B cell (primary cell): ENCODE measurements at regions not wholly inside any gene's neighbourhood (a gene's known extent, or its start where the extent isn't known, plus 50 kb on each side); places are given as distances from the start of the nearest gene placed in this dataset.

Source experiments
- ATAC-seq: fragments of 200-7000 bp; cut with Tn5 transposase; one replicate; pipeline ENCODE4 v1.10.0; 2021; ENCODE audit warnings: low read depth, mild to moderate bottlenecking, moderate number of reproducible peaks, moderate library complexity
- CTCF ChIA-PET: fragments of 350-600 bp; sonication (Branson Sonifier 250); formaldehyde crosslinking; loops from one replicate; lab custom pipeline; 2021; ENCODE audit warnings: antibody characterized with exemption, inconsistent platforms; lab: Charles Lee
- POLR2A ChIA-PET: fragments of 350-600 bp; sonication (Branson Sonifier 250); formaldehyde crosslinking; loops from one replicate; lab custom pipeline; 2021; ENCODE audit warnings: antibody characterized with exemption; lab: Charles Lee
- DNase-seq: peaks from one replicate; pipeline ENCODE4 v3.0.0; 2013
- H2AFZ ChIP-seq: 2 replicates; pipeline ENCODE4 v1.6.1; 2012; ENCODE audit warnings: mild to moderate bottlenecking, low read depth, low read length; ENCODE audit not compliant: insufficient read depth, poor library complexity, severe bottlenecking
- H3K27ac ChIP-seq, 2 donors: 1 replicate in 1 of 2; 2 replicates in 1 of 2; pipeline ENCODE4 v1.5.1; 2012 to 2013; ENCODE audit warnings: low read length in 2 of 2, mild to moderate bottlenecking in 2 of 2, moderate library complexity in 1 of 2
- H3K27me3 ChIP-seq, 4 experiments: fragments of 200-600 bp in 1 of 4; sonication (generic) in 1 of 4; replicated peaks in 1 of 4; 1 replicate in 2 of 4; 2 replicates in 2 of 4; pipeline versions ENCODE4 v1.6.1 to v1.7.0; 2013 to 2016; ENCODE audit warnings: low read length in 3 of 4, mild to moderate bottlenecking in 2 of 4, mixed read lengths in 1 of 4, moderate library complexity in 1 of 4; ENCODE audit not compliant: insufficient read depth in 4 of 4, control insufficient read depth in 3 of 4; ENCODE audit errors: control extremely low read depth in 1 of 4
- H3K36me3 ChIP-seq, 2 experiments: replicated peaks in 1 of 2; 1 replicate in 1 of 2; 2 replicates in 1 of 2; pipeline versions ENCODE4 v1.6.1 to v1.7.1; 2013; ENCODE audit warnings: low read length in 1 of 2; ENCODE audit not compliant: insufficient read depth in 2 of 2, control insufficient read depth in 1 of 2; ENCODE audit errors: control extremely low read depth in 1 of 2, extremely low read depth in 1 of 2
- H3K4me1 ChIP-seq, 2 donors: fragments of 200-600 bp in 1 of 2; sonication (generic) in 1 of 2; 1 replicate in 1 of 2; 2 replicates in 1 of 2; pipeline versions ENCODE4 v1.5.1 to v1.6.1; 2013 to 2017; ENCODE audit warnings: low read length in 2 of 2; ENCODE audit not compliant: control insufficient read depth in 2 of 2, insufficient read depth in 2 of 2
- H3K4me2 ChIP-seq: replicated peaks from 2 replicates; pipeline ENCODE3; 2012; ENCODE audit warnings: mild to moderate bottlenecking, low read depth, low read length; ENCODE audit not compliant: poor library complexity, severe bottlenecking
- H3K4me3 ChIP-seq, 5 experiments: fragments of 200-600 bp in 1 of 5; sonication (generic) in 1 of 5; 1 replicate in 3 of 5; 2 replicates in 2 of 5; pipeline versions ENCODE4 v1.5.1 to v1.7.0; 2011 to 2016; ENCODE audit warnings: low read length in 4 of 5, mild to moderate bottlenecking in 4 of 5, low read depth in 2 of 5, control low read depth in 1 of 5, moderate library complexity in 1 of 5; ENCODE audit not compliant: insufficient read depth in 1 of 5; ENCODE audit errors: control extremely low read depth in 1 of 5, extremely low read depth in 1 of 5
- H3K79me2 ChIP-seq: fragments of 200-600 bp; sonication (generic); one replicate; pipeline ENCODE4 v1.6.0; 2016; ENCODE audit warnings: low read length; ENCODE audit not compliant: control insufficient read depth, insufficient read depth
- H3K9ac ChIP-seq: fragments of 200-600 bp; sonication (generic); 2 replicates; pipeline ENCODE4 v1.6.1; 2017; ENCODE audit warnings: mild to moderate bottlenecking, low read length, moderate library complexity
- H3K9me3 ChIP-seq, 3 donors: one replicate each; pipeline versions ENCODE4 v1.6.1 to v1.7.1; 2013; ENCODE audit warnings: low read length in 2 of 3; ENCODE audit not compliant: control insufficient read depth in 2 of 3, insufficient read depth in 1 of 3; ENCODE audit errors: control extremely low read depth in 1 of 3
- H4K20me1 ChIP-seq: 2 replicates; pipeline ENCODE4 v1.6.0; 2012; ENCODE audit warnings: mild to moderate bottlenecking, low read length; ENCODE audit not compliant: insufficient read depth, control insufficient read depth, poor library complexity, severe bottlenecking
- H3K27ac Mint-ChIP-seq: one replicate; pipeline ENCODE4 v1.8.0; 2021; ENCODE audit warnings: mixed read lengths
- H3K27me3 Mint-ChIP-seq: one replicate; pipeline ENCODE4 v1.8.0; 2021; ENCODE audit warnings: mixed read lengths
- H3K4me1 Mint-ChIP-seq: one replicate; pipeline ENCODE4 v1.8.0; 2021; ENCODE audit warnings: mixed read lengths
- H3K4me3 Mint-ChIP-seq: one replicate; pipeline ENCODE4 v1.8.0; 2021; ENCODE audit warnings: mixed read lengths
- H3K9me3 Mint-ChIP-seq: one replicate; pipeline ENCODE4 v1.8.0; 2022; ENCODE audit warnings: mixed read lengths; ENCODE audit not compliant: insufficient read depth
- CTCF ChIP-seq: fragments of 200-600 bp; IDR thresholded peaks from one replicate; pipeline ENCODE4 v1.8.0; 2022; ENCODE audit warnings: antibody characterized with exemption, mild to moderate bottlenecking
- EZH2 ChIP-seq: IDR thresholded peaks from 2 replicates; pipeline ENCODE4 v1.6.1; 2012; ENCODE audit warnings: borderline replicate concordance, low read depth, mild to moderate bottlenecking, moderate library complexity, low read length; ENCODE audit not compliant: insufficient read depth, poor library complexity, severe bottlenecking
- WGBS: methylation state at CpG from one replicate; pipeline ENCODE4 v1.1.5; 2013; ENCODE audit warnings: missing lambda C conversion rate; ENCODE audit not compliant: insufficient coverage; 5-methylcytosine and 5-hydroxymethylcytosine counted together
- intact Hi-C: fragments of 100-400 bp; cut with micrococcal nuclease; formaldehyde crosslinking; loops from one replicate; pipeline ENCODE4 v1.10.0; 2022

GRCh38 chr2:188811522-188811921 is 162.7 kb upstream of the COL3A1 start:
- Histone ChIP-seq H4K20me1 (no peaks in the 10 kb centered on the region), H3K9ac (no peak overlapping the region), H3K79me2 (no peaks in the 10 kb centered on the region), H3K27ac (no peak overlapping the region), H3K27me3 (no peaks in the 10 kb centered on the region), H3K9me3 (no peaks in the 10 kb centered on the region), H3K4me3 (no peak overlapping the region), H2AFZ (no peak overlapping the region), H3K4me1 (no peaks in the 10 kb centered on the region), H3K36me3 (no peaks in the 10 kb centered on the region), H3K4me2 (no peak overlapping the region)
- CTCF ChIA-PET = no interaction called here
- intact Hi-C loops = no loop called here
- peaks cover 3% of the 10 kb centered on the region for H3K9me3 Mint-ChIP-seq
- ATAC-seq (no peak), DNase-seq (no peak)
- no peak overlapping the region for H3K4me3 Mint-ChIP-seq
- no CpG with 5 or more reads among the region's 1 CpG for WGBS
- H3K27me3 Mint-ChIP-seq = no peaks in the 10 kb centered on the region
- no peak overlapping the region for H3K27ac Mint-ChIP-seq
- no peaks in the 10 kb centered on the region for H3K4me1 Mint-ChIP-seq
- TF ChIP-seq CTCF (no peak), EZH2 (no peak)
- POLR2A ChIA-PET = no interaction called here

- DNase-seq = no peak
- Histone ChIP-seq H4K20me1 (no peaks in the 10 kb centered on the region), H3K4me1 (no peaks in the 10 kb centered on the region), H3K9ac (no peak overlapping the region), H3K4me3 (no peak overlapping the region), H3K79me2 (no peaks in the 10 kb centered on the region), H2AFZ (no peak overlapping the region), H3K27ac (no peak overlapping the region), H3K36me3 (no peaks in the 10 kb centered on the region), H3K27me3 (no peaks in the 10 kb centered on the region), H3K4me2 (no peak overlapping the region), H3K9me3 (no peaks in the 10 kb centered on the region)
- WGBS = 100% methylated on average over 1 of the region's 3 CpGs
- POLR2A ChIA-PET = no interaction called here
- Mint-ChIP-seq H3K4me1 (no peaks in the 10 kb centered on the region), H3K27ac (no peak overlapping the region), H3K27me3 (no peaks in the 10 kb centered on the region), H3K9me3 (peaks cover under 1% of the 10 kb centered on the region), H3K4me3 (no peak overlapping the region)
- no peak for ATAC-seq
- CTCF ChIA-PET = no interaction called here
- TF ChIP-seq EZH2 (no peak), CTCF (no peak)
- intact Hi-C loops = no loop called here
Observed at GRCh38 chr2:188813315-188813714, 160.9 kb upstream of the COL3A1 start.
